Rectal smooth muscle tissue (tissue), 1 donor: ENCODE measurements at regions not wholly inside any gene's neighbourhood (a gene's known extent, or its start where the extent isn't known, plus 50 kb on each side); places are given as distances from the start of the nearest gene placed in this dataset.

Experiments used
- H3K27ac ChIP-seq: one replicate; pipeline ENCODE4 v1.7.0; 2013; ENCODE audit warnings: low read depth, low read length, inconsistent platforms
- H3K27me3 ChIP-seq: one replicate; pipeline ENCODE4 v1.7.0; 2013; ENCODE audit warnings: low read length; ENCODE audit not compliant: control insufficient read depth, insufficient read depth
- H3K36me3 ChIP-seq: one replicate; pipeline ENCODE4 v1.7.0; 2013; ENCODE audit warnings: low read length; ENCODE audit not compliant: control insufficient read depth, insufficient read depth
- H3K4me1 ChIP-seq: one replicate; pipeline ENCODE4 v1.7.0; 2013; ENCODE audit warnings: low read length; ENCODE audit not compliant: control insufficient read depth, insufficient read depth
- H3K4me3 ChIP-seq: one replicate; pipeline ENCODE4 v1.7.0; 2013; ENCODE audit warnings: low read length
- H3K9ac ChIP-seq: one replicate; pipeline ENCODE4 v1.7.0; 2013; ENCODE audit warnings: low read length

DNA sequence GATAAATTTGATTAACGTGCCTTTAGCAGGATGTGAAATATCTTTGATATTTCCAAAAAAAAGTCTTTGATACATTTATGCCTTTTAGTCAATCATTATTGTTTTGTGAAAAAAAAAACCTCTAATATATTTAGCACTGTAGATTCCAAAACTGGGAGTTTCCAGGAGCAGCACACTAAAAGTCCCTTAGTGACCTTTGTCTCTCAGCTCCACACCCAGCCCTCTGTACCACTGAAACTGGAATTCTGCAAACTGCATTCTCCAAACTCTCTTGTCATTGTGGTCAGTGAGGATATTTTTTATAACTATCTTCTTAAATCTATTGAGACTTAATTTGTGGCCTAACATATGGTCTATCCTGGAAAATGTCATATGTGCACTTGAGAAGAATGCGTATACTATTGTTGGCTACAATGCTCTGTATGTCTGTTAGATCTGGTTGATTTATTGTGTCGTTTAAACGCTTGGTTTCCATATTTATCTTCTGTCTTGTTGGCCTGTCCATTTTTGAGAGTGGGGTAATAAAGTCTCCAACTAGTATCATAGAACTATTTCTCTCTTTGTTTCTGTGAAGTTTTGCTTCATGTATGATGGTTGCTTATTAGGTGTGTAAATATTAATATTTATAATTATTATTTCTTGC is 73.2 kb upstream of the CNKSR3 start:
- Histone ChIP-seq H3K9ac (no peak overlapping the region), H3K27ac (peak overlapping the region; percentile 23), H3K4me1 (peaks cover 6% of the 10 kb centered on the region), H3K4me3 (no peak overlapping the region), H3K27me3 (no peaks in the 10 kb centered on the region), H3K36me3 (no peaks in the 10 kb centered on the region)

DNA sequence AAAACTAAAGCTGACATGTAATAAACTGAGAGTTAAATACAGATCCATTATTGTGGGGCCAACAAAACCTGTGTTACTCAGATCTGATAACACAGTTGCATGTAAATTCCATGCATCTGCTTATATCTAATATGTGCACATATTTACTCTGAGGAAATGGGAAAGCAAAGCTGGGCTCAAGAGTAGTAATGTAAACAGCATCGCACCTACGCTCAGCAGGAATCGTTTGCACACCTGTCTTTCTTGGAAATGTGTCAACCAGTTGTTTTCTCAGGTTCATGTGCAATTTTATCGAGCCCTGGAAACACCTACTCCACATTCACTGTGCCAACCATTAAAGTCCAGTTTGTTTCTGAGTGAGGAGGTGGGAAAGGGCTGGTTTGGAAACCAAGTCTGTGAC is 80.3 kb upstream of the CNKSR3 start:
- H3K27ac ChIP-seq = no peak overlapping the region
- H3K36me3 ChIP-seq = no peaks in the 10 kb centered on the region
- H3K4me1 ChIP-seq = peaks cover 13% of the 10 kb centered on the region
- H3K4me3 ChIP-seq = no peak overlapping the region
- H3K27me3 ChIP-seq = no peaks in the 10 kb centered on the region
- no peak overlapping the region for H3K9ac ChIP-seq

DNA sequence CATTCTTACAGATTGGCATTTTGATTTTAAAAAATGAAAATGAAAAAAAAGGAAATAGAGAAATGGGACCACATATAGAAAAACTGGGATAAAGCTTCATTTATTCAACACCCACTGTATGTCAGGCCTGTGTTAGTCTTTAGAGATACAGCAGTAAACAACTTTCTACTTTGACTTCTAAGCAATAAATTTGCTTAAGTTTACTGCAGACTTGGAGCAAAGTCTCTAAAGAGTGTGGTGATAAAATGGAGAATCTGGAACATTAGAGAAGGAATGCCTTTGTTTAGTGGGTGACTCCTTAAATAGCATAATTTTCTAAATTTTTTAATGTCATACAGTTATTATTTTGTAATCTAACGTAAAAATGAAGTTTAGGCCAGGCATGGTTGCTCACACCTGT is 80.7 kb upstream of the CNKSR3 start:
- Histone ChIP-seq H3K9ac (no peak overlapping the region), H3K36me3 (no peaks in the 10 kb centered on the region), H3K27ac (no peak overlapping the region), H3K4me1 (peaks cover 18% of the 10 kb centered on the region), H3K4me3 (no peak overlapping the region), H3K27me3 (no peaks in the 10 kb centered on the region)

DNA sequence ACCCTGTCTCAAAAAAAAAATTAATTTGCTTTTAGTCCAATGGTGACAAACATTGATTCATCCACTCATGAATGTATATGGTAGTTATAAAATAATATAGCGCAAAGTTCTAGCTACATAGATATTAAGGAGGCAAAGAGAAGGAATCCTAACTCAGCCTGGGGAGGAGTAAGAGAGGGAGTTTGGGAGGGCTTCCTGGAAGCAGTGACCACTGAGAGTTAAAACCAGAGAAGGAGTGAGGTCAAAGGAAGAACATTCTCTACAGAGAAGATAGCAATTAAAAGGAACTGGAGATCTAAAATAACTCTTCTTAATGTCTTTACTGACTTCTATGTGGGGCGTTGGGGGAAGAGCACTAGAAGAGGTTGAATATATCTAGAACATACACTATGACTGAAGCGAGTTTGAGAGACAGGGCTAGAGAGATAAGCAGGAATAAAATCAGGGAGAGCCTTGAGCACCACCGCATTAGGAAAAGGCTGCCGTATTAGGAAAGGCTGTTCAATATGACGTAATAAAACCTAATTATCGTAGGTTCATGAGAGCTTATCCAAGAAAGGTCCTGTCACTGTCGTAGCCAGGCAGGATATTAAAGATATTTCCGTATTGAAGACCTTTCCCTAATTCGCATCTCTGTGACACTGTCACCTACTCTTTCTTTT is 81.8 kb upstream of the CNKSR3 start:
- Histone ChIP-seq H3K9ac (no peak overlapping the region), H3K4me1 (peaks cover 18% of the 10 kb centered on the region), H3K36me3 (no peaks in the 10 kb centered on the region), H3K4me3 (no peak overlapping the region), H3K27me3 (no peaks in the 10 kb centered on the region), H3K27ac (peak overlapping the region; percentile 94)

DNA sequence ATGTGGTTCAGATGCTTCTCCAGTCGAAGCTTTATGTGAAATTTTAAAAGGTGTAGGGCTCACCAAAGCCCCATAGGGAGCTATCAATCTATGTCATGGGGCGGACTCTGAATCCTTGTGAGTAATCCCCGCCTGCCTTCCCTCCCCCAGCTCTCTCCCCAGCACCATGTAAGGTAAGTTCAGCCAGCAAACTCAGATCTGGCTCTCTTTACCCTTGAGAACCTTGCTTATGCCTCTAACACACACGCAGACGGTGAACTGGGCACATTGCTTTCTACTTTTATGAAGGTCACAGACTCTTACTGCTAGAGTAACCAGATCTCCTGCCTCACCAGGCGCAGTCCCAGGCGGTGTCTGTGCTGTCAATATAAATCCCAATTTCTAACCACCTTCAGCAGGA is 82.6 kb upstream of the CNKSR3 start:
- no peaks in the 10 kb centered on the region for H3K36me3 ChIP-seq
- H3K4me3 ChIP-seq = no peak overlapping the region
- H3K27ac ChIP-seq = peak overlapping the region; percentile 94
- H3K4me1 ChIP-seq = peaks cover 18% of the 10 kb centered on the region
- no peaks in the 10 kb centered on the region for H3K27me3 ChIP-seq
- H3K9ac ChIP-seq = no peak overlapping the region

DNA sequence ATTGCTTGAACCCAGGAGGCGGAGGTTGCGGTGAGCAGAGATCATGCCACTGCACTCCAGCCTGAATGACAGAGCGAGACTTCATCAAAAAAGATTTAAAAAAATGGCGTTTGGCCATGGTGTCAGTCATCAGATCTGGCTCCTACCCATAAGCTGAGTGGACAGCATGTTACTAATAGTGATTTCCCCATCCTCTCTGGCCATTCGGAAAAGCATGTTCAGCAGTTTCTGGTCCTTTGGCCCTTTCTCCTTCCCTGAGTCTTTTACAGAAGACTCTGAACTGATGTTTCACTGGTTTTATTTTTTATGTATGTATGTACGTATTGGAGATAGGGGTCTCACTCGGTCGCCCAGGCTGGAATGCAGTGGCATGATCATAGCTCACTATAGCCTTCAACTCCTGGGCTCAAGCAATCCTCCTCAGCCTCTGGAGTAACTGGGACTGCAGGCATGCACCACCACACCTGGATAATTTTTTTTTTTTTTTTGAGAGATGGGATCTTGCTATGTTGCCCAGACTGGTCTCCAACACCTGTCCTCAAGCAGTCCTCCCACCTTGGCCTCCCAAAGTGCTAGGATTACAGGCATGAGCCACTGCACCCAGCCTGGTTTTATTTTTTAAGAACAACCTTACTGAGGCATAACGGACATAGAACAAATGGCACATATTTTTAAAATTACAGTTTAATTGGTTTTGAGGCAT is 84.2 kb upstream of the CNKSR3 start:
- no peak overlapping the region for H3K4me3 ChIP-seq
- H3K4me1 ChIP-seq = peaks cover 18% of the 10 kb centered on the region
- no peaks in the 10 kb centered on the region for H3K36me3 ChIP-seq
- no peak overlapping the region for H3K9ac ChIP-seq
- peak overlapping the region; percentile 94 for H3K27ac ChIP-seq
- no peaks in the 10 kb centered on the region for H3K27me3 ChIP-seq

DNA sequence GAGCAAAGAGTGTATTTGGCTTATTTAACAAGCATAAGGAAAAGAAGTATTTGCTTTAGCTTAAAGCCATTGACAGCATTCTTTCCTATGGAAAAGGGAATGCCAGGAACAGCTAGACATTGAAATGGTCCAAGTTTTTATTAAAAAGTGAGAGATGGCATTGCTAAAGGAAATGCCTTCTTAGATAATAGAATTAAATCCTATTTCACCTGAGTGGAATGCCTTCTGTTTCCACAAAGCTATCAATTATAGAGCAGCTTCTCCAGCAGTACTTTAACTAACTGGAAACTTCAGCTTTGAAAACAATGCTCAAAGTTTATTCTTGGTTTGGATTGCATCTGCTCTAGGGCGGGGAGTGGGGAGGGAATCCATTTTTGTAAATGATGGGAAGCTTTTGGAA is 85.1 kb upstream of the CNKSR3 start:
- Histone ChIP-seq H3K27ac (peak overlapping the region; percentile 72), H3K4me3 (no peak overlapping the region), H3K36me3 (no peaks in the 10 kb centered on the region), H3K9ac (no peak overlapping the region), H3K27me3 (no peaks in the 10 kb centered on the region), H3K4me1 (peaks cover 18% of the 10 kb centered on the region)

DNA sequence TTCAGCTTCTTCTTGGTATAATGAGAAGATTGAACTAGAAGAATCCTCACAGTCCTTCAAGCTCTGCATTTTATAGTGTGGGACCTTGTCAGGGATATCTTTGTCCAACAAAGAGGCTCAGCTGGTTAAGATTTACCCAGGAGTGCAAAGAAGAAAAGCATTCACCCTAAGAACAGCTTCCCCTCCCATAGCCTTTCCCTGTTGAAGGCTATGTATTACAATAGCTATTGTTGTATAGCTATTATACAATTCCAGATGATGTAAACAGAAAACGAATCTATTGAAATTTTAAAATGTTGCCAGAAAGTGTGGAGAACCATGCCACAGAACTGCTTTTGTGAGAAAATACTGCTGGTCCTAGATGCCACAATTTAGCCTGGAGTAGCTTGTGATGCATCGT is 85.5 kb upstream of the CNKSR3 start:
- Histone ChIP-seq H3K9ac (no peak overlapping the region), H3K27ac (peak overlapping the region; percentile 72), H3K4me1 (peaks cover 18% of the 10 kb centered on the region)

DNA sequence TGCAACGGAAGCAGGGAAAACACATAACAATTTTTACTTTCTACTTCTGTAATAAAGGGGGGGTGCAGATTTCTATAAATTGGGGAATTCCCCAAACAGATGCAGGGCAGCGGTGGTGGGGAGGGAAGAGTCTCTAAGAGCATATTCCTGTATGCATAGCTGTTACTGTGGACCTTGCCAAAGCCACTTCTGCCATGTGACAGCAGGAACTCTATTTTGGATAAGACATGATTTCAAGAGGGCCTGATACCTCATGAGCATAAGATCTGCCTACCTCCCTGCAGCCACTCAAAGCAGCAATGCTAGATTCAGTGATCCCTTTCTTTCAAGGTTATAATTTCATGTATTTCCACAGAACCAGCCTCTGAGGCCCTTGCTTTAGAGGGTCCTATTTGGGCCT is 86.2 kb upstream of the CNKSR3 start:
- Histone ChIP-seq H3K27ac (peak overlapping the region; percentile 72), H3K9ac (no peak overlapping the region), H3K36me3 (no peaks in the 10 kb centered on the region), H3K27me3 (no peaks in the 10 kb centered on the region), H3K4me3 (no peak overlapping the region), H3K4me1 (peaks cover 18% of the 10 kb centered on the region)

More for the DNA sequence above, 85.5 kb upstream of the CNKSR3 start:
- H3K4me3 ChIP-seq = no peak overlapping the region
- no peaks in the 10 kb centered on the region for H3K27me3 ChIP-seq
- H3K36me3 ChIP-seq = no peaks in the 10 kb centered on the region

DNA sequence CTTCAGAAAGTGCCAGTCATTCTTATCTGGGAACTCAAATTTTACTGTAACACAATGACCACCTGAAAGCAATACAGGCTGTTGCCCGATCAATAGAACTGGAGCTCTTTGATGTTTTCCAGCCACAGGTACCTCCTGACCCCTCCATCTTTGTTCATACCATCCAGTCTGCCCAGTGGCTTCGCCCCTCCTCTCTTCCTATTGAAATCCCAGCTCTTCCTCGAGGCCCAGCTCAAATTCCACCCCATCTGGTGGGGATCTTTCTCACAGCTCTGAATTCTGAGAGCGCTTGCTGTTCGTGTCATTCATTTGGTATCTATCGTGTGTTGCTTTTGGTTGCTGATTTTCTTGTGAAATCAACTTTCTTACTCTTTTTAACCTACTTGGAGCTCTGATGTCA is 87.9 kb upstream of the CNKSR3 start:
- no peak overlapping the region for H3K4me3 ChIP-seq
- no peak overlapping the region for H3K27ac ChIP-seq

DNA sequence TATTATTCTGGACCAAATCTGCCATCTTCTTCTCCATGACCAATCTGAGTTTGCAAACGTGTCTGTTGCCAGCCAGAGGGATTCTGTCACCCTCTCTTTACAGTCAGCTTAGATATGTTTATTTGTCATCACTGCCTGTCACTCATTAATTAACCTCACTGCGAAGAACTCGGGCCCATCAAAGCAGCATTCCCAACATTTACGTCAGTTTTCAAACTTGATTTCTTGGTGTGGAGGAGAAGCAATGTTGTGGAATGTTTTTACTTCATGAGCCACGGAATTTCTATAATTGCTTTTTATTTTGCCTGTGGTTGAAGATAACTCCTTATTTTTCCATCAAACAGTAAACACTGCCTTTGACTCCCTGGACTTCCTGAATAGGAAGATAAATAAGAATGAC is 91.8 kb upstream of the CNKSR3 start:
- Histone ChIP-seq H3K4me3 (no peak overlapping the region), H3K36me3 (no peaks in the 10 kb centered on the region), H3K9ac (no peak overlapping the region), H3K27ac (no peak overlapping the region), H3K4me1 (no peaks in the 10 kb centered on the region), H3K27me3 (no peaks in the 10 kb centered on the region)

More for the DNA sequence above, 87.9 kb upstream of the CNKSR3 start:
- no peak overlapping the region for H3K9ac ChIP-seq
- no peaks in the 10 kb centered on the region for H3K36me3 ChIP-seq
- H3K27me3 ChIP-seq = no peaks in the 10 kb centered on the region
- peaks cover 10% of the 10 kb centered on the region for H3K4me1 ChIP-seq

DNA sequence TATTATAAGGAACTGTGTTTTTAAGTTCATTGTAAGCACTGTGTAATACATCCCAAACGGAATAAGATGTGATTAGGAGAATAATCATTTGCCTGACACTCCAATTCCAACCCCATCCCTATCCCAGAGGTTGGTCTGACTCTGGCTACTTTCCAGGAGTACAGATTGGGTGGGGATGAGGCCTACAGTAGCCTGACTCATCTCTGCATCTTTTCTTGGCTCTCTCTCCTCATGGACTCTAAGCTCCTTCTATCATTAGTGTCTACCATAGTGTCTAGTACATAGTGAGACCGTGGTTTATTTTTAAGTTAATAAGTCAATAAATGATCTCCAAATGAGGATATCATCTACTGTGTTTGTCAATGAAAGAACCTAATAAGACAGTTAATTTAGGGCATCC is 92.2 kb upstream of the CNKSR3 start:
- Histone ChIP-seq H3K4me3 (no peak overlapping the region), H3K27ac (no peak overlapping the region), H3K36me3 (no peaks in the 10 kb centered on the region), H3K4me1 (no peaks in the 10 kb centered on the region), H3K9ac (no peak overlapping the region), H3K27me3 (no peaks in the 10 kb centered on the region)
